ENCODE measurements at regions not wholly inside any gene's neighbourhood (a gene's known extent, or its start where the extent isn't known, plus 50 kb on each side); places are given as distances from the start of the nearest gene placed in this dataset.

GRCh38 chr14:53855127-53855526 lies 101.5 kb downstream of the BMP4 start:
- H3K36me3 ChIP-seq (ENCODE audit: insufficient read depth, low read depth, low read length): no peaks in the 10 kb centered on the region
- H3K4me1 ChIP-seq (ENCODE audit: insufficient read depth, low read length): peaks cover 7% of the 10 kb centered on the region
- no peak overlapping the region for H3K27ac ChIP-seq (ENCODE audit: low read length)
- H3K9me3 ChIP-seq (ENCODE audit: insufficient read depth, low read depth, low read length): no peaks in the 10 kb centered on the region
- H3K4me3 ChIP-seq (ENCODE audit: low read length): no peak overlapping the region
- no peak overlapping the region for H3K9ac ChIP-seq (ENCODE audit: low read depth, low read length)
- no peaks in the 10 kb centered on the region for H3K27me3 ChIP-seq (ENCODE audit: insufficient read depth, low read length)

- Histone ChIP-seq H3K36me3 (ENCODE audit: insufficient read depth, low read depth, low read length) (no peaks in the 10 kb centered on the region), H3K4me1 (ENCODE audit: insufficient read depth, low read length) (peaks cover 7% of the 10 kb centered on the region), H3K4me3 (ENCODE audit: low read length) (no peak overlapping the region), H3K9ac (ENCODE audit: low read depth, low read length) (no peak overlapping the region), H3K27me3 (ENCODE audit: insufficient read depth, low read length) (no peaks in the 10 kb centered on the region), H3K9me3 (ENCODE audit: insufficient read depth, low read depth, low read length) (no peaks in the 10 kb centered on the region), H3K27ac (ENCODE audit: low read length) (no peak overlapping the region)
Measured at GRCh38 chr14:53851394-53852090, 105.1 kb downstream of the BMP4 start.

DNA sequence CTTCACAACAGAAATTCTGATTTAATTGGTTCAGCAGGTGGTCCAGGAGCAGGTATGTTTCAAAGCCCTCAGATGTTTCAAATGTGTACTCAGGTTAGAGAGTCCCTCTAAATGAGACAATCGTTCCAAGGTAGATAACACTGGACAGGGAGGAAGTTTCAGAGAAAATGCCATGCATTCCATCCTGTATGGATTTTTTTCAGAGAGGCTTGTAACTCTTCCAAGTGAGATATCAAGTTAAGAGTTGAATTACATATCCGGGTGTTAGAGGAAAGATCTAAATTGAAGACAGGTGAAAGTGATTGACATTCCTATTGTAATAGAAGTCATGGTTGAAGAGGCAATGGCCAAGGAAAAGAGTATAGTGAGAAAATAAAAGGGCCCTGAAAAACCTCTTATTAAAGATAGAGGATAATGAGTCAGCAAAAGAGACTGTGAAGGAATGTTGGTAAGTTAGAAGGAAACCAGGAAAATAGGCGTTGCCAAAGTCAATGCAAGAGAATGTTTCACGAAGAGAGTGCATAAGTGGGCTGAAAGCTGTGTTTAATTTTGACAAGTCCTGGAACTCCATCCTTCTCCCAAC lies 105.8 kb downstream of the BMP4 start:
- no peaks in the 10 kb centered on the region for H3K27me3 ChIP-seq (ENCODE audit: insufficient read depth, low read length)
- H3K9ac ChIP-seq (ENCODE audit: low read depth, low read length): no peak overlapping the region
- H3K4me3 ChIP-seq (ENCODE audit: low read length): no peak overlapping the region
- no peak overlapping the region for H3K27ac ChIP-seq (ENCODE audit: low read length)
- no peaks in the 10 kb centered on the region for H3K36me3 ChIP-seq (ENCODE audit: insufficient read depth, low read depth, low read length)
- peaks cover 7% of the 10 kb centered on the region for H3K4me1 ChIP-seq (ENCODE audit: insufficient read depth, low read length)
- H3K9me3 ChIP-seq (ENCODE audit: insufficient read depth, low read depth, low read length): no peaks in the 10 kb centered on the region

- Histone ChIP-seq H3K4me3 (ENCODE audit: low read length) (no peak overlapping the region), H3K27me3 (ENCODE audit: insufficient read depth, low read length) (no peaks in the 10 kb centered on the region), H3K4me1 (ENCODE audit: insufficient read depth, low read length) (peaks cover 7% of the 10 kb centered on the region), H3K36me3 (ENCODE audit: insufficient read depth, low read depth, low read length) (no peaks in the 10 kb centered on the region), H3K9me3 (ENCODE audit: insufficient read depth, low read depth, low read length) (no peaks in the 10 kb centered on the region), H3K27ac (ENCODE audit: low read length) (no peak overlapping the region), H3K9ac (ENCODE audit: low read depth, low read length) (no peak overlapping the region)
Measured at GRCh38 chr14:53849549-53849948, 107.1 kb downstream of the BMP4 start.

DNA sequence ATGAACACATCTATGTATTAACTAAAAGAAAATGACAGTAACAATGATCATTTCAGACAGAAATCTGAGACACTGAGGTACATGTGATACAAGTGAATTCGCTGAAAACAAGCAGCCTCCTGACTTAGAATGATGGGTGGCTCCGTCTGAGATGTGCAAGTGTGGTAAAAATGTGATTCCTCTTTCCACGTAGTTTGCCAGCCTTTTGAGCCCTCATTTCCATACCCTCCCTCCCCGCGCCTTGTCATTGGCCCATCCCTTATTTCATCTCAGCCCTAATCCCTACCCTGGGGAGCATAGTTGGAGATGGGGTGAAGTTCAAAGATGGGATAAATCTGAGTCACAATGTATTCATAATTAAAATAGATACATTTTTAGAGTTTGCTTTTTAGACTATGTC lies 107.8 kb downstream of the BMP4 start:
- Histone ChIP-seq H3K4me1 (ENCODE audit: insufficient read depth, low read length) (peaks cover 7% of the 10 kb centered on the region), H3K27ac (ENCODE audit: low read length) (no peak overlapping the region), H3K9ac (ENCODE audit: low read depth, low read length) (no peak overlapping the region), H3K4me3 (ENCODE audit: low read length) (no peak overlapping the region), H3K36me3 (ENCODE audit: insufficient read depth, low read depth, low read length) (no peaks in the 10 kb centered on the region), H3K9me3 (ENCODE audit: insufficient read depth, low read depth, low read length) (no peaks in the 10 kb centered on the region), H3K27me3 (ENCODE audit: insufficient read depth, low read length) (no peaks in the 10 kb centered on the region)

- H3K4me3 ChIP-seq (ENCODE audit: low read length): no peak overlapping the region
- peaks cover 7% of the 10 kb centered on the region for H3K4me1 ChIP-seq (ENCODE audit: insufficient read depth, low read length)
- H3K9ac ChIP-seq (ENCODE audit: low read depth, low read length): no peak overlapping the region
- no peak overlapping the region for H3K27ac ChIP-seq (ENCODE audit: low read length)
- H3K9me3 ChIP-seq (ENCODE audit: insufficient read depth, low read depth, low read length): no peaks in the 10 kb centered on the region
- H3K27me3 ChIP-seq (ENCODE audit: insufficient read depth, low read length): no peaks in the 10 kb centered on the region
- H3K36me3 ChIP-seq (ENCODE audit: insufficient read depth, low read depth, low read length): no peaks in the 10 kb centered on the region
Measured at GRCh38 chr14:53847881-53848280, 108.7 kb downstream of the BMP4 start.

GRCh38 chr14:53847057-53847456 lies 109.6 kb downstream of the BMP4 start:
- Histone ChIP-seq H3K36me3 (ENCODE audit: insufficient read depth, low read depth, low read length) (no peaks in the 10 kb centered on the region), H3K9ac (ENCODE audit: low read depth, low read length) (no peak overlapping the region), H3K27me3 (ENCODE audit: insufficient read depth, low read length) (no peaks in the 10 kb centered on the region), H3K4me3 (ENCODE audit: low read length) (no peak overlapping the region), H3K4me1 (ENCODE audit: insufficient read depth, low read length) (peaks cover 7% of the 10 kb centered on the region), H3K9me3 (ENCODE audit: insufficient read depth, low read depth, low read length) (no peaks in the 10 kb centered on the region), H3K27ac (ENCODE audit: low read length) (no peak overlapping the region)

GRCh38 chr14:53845813-53846693 lies 110.6 kb downstream of the BMP4 start:
- H3K27me3 ChIP-seq (ENCODE audit: insufficient read depth, low read length): no peaks in the 10 kb centered on the region
- H3K36me3 ChIP-seq (ENCODE audit: insufficient read depth, low read depth, low read length): no peaks in the 10 kb centered on the region
- peaks cover 3% of the 10 kb centered on the region for H3K4me1 ChIP-seq (ENCODE audit: insufficient read depth, low read length)
- no peak overlapping the region for H3K9ac ChIP-seq (ENCODE audit: low read depth, low read length)
- H3K4me3 ChIP-seq (ENCODE audit: low read length): no peak overlapping the region
- H3K9me3 ChIP-seq (ENCODE audit: insufficient read depth, low read depth, low read length): no peaks in the 10 kb centered on the region
- H3K27ac ChIP-seq (ENCODE audit: low read length): no peak overlapping the region

GRCh38 chr14:53842938-53843337 lies 113.7 kb downstream of the BMP4 start:
- H3K9ac ChIP-seq (ENCODE audit: low read depth, low read length): no peak overlapping the region
- no peaks in the 10 kb centered on the region for H3K36me3 ChIP-seq (ENCODE audit: insufficient read depth, low read depth, low read length)
- H3K4me1 ChIP-seq (ENCODE audit: insufficient read depth, low read length): no peaks in the 10 kb centered on the region
- H3K27ac ChIP-seq (ENCODE audit: low read length): no peak overlapping the region
- H3K9me3 ChIP-seq (ENCODE audit: insufficient read depth, low read depth, low read length): no peaks in the 10 kb centered on the region
- no peaks in the 10 kb centered on the region for H3K27me3 ChIP-seq (ENCODE audit: insufficient read depth, low read length)
- no peak overlapping the region for H3K4me3 ChIP-seq (ENCODE audit: low read length)

- no peak overlapping the region for H3K27ac ChIP-seq (ENCODE audit: low read length)
- H3K36me3 ChIP-seq (ENCODE audit: insufficient read depth, low read depth, low read length): no peaks in the 10 kb centered on the region
- H3K4me1 ChIP-seq (ENCODE audit: insufficient read depth, low read length): no peaks in the 10 kb centered on the region
- no peak overlapping the region for H3K4me3 ChIP-seq (ENCODE audit: low read length)
- H3K27me3 ChIP-seq (ENCODE audit: insufficient read depth, low read length): no peaks in the 10 kb centered on the region
- H3K9ac ChIP-seq (ENCODE audit: low read depth, low read length): no peak overlapping the region
- no peaks in the 10 kb centered on the region for H3K9me3 ChIP-seq (ENCODE audit: insufficient read depth, low read depth, low read length)
Measured at GRCh38 chr14:53841109-53842099, 115.2 kb downstream of the BMP4 start.

GRCh38 chr14:53840444-53840843 lies 116.2 kb downstream of the BMP4 start:
- no peak overlapping the region for H3K4me3 ChIP-seq (ENCODE audit: low read length)
- no peaks in the 10 kb centered on the region for H3K36me3 ChIP-seq (ENCODE audit: insufficient read depth, low read depth, low read length)
- no peak overlapping the region for H3K9ac ChIP-seq (ENCODE audit: low read depth, low read length)
- no peaks in the 10 kb centered on the region for H3K4me1 ChIP-seq (ENCODE audit: insufficient read depth, low read length)
- H3K27me3 ChIP-seq (ENCODE audit: insufficient read depth, low read length): no peaks in the 10 kb centered on the region
- no peaks in the 10 kb centered on the region for H3K9me3 ChIP-seq (ENCODE audit: insufficient read depth, low read depth, low read length)
- no peak overlapping the region for H3K27ac ChIP-seq (ENCODE audit: low read length)

All from iPS-20b (cell line).